ENCODE measurements at regions not wholly inside any gene's neighbourhood (a gene's known extent, or its start where the extent isn't known, plus 50 kb on each side); places are given as distances from the start of the nearest gene placed in this dataset.

DNA sequence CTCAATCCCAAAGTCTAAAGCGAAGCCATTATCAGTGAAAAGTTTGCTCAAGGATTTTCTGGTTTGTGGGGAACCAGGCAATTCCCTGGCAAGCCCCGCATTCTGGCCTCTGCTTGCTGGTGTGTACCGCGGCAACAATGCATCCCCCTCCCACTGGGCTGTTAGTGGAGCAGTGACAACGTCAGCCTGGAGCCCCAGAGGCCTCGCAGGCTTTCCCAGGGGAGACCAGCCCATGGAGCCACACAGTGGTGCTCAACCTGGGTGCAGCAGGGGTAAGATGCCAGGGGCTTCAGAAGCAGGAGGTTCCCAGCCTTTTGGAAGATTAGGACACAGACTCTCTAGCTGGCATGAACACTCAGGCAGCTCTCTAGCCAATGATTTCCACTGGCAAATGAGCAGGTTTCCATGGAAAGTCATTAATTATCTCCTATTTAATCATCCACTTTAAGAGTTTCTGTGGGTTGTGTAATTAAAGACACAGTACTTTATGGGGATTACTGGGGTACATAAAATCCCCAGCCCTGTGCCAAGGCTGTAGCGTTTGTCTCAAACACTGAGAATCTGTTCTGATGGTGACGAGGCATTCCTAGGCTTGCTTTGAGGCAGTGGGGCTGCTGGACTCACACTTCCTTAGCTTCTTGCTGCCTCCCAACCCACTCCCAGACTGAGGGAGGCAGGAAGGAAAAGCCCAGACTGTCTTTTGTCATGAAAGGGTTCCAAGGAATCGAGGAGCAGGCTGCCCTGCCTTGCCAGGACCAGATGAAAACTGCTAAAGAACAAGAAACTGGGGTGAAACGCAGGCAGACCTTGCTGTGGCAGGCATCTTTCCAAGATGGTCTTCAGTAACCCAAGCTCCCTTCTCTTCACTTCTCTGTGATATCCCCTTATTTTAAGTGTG is 411.9 kb upstream of the SHH start:
- TF ChIP-seq, protein P1, sequence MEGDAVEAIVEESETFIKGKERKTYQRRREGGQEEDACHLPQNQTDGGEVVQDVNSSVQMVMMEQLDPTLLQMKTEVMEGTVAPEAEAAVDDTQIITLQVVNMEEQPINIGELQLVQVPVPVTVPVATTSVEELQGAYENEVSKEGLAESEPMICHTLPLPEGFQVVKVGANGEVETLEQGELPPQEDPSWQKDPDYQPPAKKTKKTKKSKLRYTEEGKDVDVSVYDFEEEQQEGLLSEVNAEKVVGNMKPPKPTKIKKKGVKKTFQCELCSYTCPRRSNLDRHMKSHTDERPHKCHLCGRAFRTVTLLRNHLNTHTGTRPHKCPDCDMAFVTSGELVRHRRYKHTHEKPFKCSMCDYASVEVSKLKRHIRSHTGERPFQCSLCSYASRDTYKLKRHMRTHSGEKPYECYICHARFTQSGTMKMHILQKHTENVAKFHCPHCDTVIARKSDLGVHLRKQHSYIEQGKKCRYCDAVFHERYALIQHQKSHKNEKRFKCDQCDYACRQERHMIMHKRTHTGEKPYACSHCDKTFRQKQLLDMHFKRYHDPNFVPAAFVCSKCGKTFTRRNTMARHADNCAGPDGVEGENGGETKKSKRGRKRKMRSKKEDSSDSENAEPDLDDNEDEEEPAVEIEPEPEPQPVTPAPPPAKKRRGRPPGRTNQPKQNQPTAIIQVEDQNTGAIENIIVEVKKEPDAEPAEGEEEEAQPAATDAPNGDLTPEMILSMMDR (conservative IDR thresholded peaks at IDR 0.05; ENCODE audit: low read depth in 2 of 2): no peak
- TF ChIP-seq POLR2AphosphoS5 (IDR thresholded peaks at IDR 0.05; ENCODE audit: low read depth): no peak
- no peak for TF ChIP-seq EZH2 (IDR thresholded peaks at IDR 0.05; ENCODE audit: low read depth, unreplicated experiment)
- TF ChIP-seq CREB1 (CRISPR knock-in tag; IDR thresholded peaks at IDR 0.05; ENCODE audit: low read depth): no peak
- TF ChIP-seq, protein P2, sequence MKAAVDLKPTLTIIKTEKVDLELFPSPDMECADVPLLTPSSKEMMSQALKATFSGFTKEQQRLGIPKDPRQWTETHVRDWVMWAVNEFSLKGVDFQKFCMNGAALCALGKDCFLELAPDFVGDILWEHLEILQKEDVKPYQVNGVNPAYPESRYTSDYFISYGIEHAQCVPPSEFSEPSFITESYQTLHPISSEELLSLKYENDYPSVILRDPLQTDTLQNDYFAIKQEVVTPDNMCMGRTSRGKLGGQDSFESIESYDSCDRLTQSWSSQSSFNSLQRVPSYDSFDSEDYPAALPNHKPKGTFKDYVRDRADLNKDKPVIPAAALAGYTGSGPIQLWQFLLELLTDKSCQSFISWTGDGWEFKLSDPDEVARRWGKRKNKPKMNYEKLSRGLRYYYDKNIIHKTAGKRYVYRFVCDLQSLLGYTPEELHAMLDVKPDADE (IDR thresholded peaks at IDR 0.05): no peak
- no peak for TF ChIP-seq EZH2phosphoT487 (IDR thresholded peaks at IDR 0.05; ENCODE audit: unreplicated experiment)
- TF ChIP-seq, protein P3, sequence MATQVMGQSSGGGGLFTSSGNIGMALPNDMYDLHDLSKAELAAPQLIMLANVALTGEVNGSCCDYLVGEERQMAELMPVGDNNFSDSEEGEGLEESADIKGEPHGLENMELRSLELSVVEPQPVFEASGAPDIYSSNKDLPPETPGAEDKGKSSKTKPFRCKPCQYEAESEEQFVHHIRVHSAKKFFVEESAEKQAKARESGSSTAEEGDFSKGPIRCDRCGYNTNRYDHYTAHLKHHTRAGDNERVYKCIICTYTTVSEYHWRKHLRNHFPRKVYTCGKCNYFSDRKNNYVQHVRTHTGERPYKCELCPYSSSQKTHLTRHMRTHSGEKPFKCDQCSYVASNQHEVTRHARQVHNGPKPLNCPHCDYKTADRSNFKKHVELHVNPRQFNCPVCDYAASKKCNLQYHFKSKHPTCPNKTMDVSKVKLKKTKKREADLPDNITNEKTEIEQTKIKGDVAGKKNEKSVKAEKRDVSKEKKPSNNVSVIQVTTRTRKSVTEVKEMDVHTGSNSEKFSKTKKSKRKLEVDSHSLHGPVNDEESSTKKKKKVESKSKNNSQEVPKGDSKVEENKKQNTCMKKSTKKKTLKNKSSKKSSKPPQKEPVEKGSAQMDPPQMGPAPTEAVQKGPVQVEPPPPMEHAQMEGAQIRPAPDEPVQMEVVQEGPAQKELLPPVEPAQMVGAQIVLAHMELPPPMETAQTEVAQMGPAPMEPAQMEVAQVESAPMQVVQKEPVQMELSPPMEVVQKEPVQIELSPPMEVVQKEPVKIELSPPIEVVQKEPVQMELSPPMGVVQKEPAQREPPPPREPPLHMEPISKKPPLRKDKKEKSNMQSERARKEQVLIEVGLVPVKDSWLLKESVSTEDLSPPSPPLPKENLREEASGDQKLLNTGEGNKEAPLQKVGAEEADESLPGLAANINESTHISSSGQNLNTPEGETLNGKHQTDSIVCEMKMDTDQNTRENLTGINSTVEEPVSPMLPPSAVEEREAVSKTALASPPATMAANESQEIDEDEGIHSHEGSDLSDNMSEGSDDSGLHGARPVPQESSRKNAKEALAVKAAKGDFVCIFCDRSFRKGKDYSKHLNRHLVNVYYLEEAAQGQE (IDR thresholded peaks at IDR 0.05; ENCODE audit: unreplicated experiment): no peak
- no peak for TF ChIP-seq NANOG (IDR thresholded peaks at IDR 0.05; ENCODE audit: borderline replicate concordance)
- no peak for TF ChIP-seq ZNF114 (CRISPR knock-in tag; IDR thresholded peaks at IDR 0.05)
- TF ChIP-seq JUNB (IDR thresholded peaks at IDR 0.05; ENCODE audit: unreplicated experiment): no peak
- no peak for TF ChIP-seq ZNF331 (CRISPR knock-in tag; IDR thresholded peaks at IDR 0.05; ENCODE audit: low read depth)

Data from GM23338 (cell line).